ENCODE measurements at regions not wholly inside any gene's neighbourhood (a gene's known extent, or its start where the extent isn't known, plus 50 kb on each side); places are given as distances from the start of the nearest gene placed in this dataset.

GRCh38 chr4:186360551-186360950 lies 94.6 kb downstream of the F11 start:
- no peak for DNase-seq (ENCODE audit: low read depth in 2 of 2)

GRCh38 chr4:186351668-186352194 lies 85.7 kb downstream of the F11 start:
- no peak for DNase-seq (ENCODE audit: low read depth in 2 of 2)

- DNase-seq (ENCODE audit: low read depth in 2 of 2), result no peak
Measured at GRCh38 chr4:186348433-186348832, 82.4 kb downstream of the F11 start.

- DNase-seq (ENCODE audit: low read depth in 2 of 2), result no peak
Measured at GRCh38 chr4:186347743-186348142, 81.8 kb downstream of the F11 start.

GRCh38 chr4:186345184-186345583 lies 79.2 kb downstream of the F11 start:
- no peak for DNase-seq (ENCODE audit: low read depth in 2 of 2)

GRCh38 chr4:186342582-186342981 lies 76.6 kb downstream of the F11 start:
- DNase-seq (ENCODE audit: low read depth in 2 of 2), result no peak

GRCh38 chr4:186341655-186342054 lies 75.7 kb downstream of the F11 start:
- DNase-seq (ENCODE audit: low read depth in 2 of 2), result no peak

Data from fibroblast of skin of left biceps (primary cell).